ENCODE measurements at regions not wholly inside any gene's neighbourhood (a gene's known extent, or its start where the extent isn't known, plus 50 kb on each side); places are given as distances from the start of the nearest gene placed in this dataset.
"Not testable (repeated sequence)": the region's sequence is repeated elsewhere in the genome, so short reads cannot be mapped to it uniquely, and the experiment has no call there.

DNA sequence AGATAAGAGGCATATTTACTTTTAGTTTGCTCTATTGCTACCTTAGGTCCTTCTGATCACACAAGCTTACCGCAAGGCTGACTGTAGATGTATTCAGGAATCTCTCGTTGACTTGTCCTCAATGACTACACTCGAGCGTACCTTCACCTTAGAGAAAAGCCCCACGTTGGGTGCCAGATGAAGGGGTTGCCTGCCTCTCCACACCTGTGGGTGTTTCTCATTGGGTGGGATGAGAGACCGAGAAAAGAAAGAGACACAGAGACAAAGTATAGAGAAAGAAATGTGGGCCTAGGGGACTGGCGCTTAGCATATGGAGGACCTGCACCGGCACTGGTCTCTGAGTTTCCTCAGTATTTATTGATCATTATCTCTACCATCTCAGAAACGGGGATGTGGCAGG lies 51.8 kb downstream of the ASCL4 start:
- DNase-seq (no peak), ATAC-seq (ENCODE audit: poor library complexity) (no peak)
- intact Hi-C loops (cut with DNase I), result no loop called here

- no peak for ATAC-seq (ENCODE audit: poor library complexity)
- no peak for DNase-seq
- intact Hi-C loops (cut with DNase I), result no loop called here
Observed at GRCh38 chr12:107829271-107829670, 54.8 kb downstream of the ASCL4 start.

- intact Hi-C loops (cut with DNase I), result no loop called here
- DNase-seq (no peak), ATAC-seq (ENCODE audit: poor library complexity) (no peak)
Observed at GRCh38 chr12:107832441-107832840, 57.9 kb downstream of the ASCL4 start.

- DNase-seq (no peak), ATAC-seq (ENCODE audit: poor library complexity) (no peak)
- intact Hi-C loops (cut with DNase I), result no loop called here
Observed at GRCh38 chr12:107840186-107840585, 65.7 kb downstream of the ASCL4 start.

GRCh38 chr12:107843351-107844311 lies 69.1 kb downstream of the ASCL4 start:
- ATAC-seq (ENCODE audit: poor library complexity) (no peak), DNase-seq (peak; percentile 42)
- intact Hi-C loops (cut with DNase I), result no loop called here

DNA sequence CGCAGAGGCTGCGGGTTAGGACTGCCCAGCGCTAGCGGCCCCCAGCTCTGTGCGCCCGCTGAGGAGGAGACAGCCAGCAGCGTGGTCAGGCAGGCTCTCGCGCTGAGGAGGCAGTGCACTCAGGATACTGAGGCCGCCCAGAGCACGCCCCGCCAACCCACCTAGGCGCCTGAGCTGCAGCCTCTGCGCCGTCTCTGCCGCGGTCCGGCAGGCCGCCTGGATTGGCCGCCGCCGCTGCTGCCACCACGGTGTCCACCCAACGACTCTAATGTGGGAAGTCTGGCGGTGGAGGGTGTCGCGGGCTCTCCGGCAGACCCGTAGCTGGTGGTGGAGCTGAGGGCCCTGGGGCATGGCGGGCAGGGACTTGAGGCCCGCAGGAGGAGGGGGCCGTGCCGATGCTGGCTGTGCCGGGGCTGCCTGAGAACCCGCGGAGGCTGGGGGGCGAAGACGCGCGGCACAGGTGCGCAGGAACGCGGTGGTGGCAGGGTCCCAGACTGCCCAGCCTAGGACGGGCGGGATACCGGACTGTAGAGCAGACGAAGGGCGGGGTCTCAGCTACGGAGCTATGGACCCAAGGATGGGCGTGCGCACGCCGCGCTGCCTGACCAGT lies 69.9 kb downstream of the ASCL4 start:
- ATAC-seq (ENCODE audit: poor library complexity), result peak; percentile 36
- intact Hi-C loops (cut with DNase I), result no loop called here
- no peak for DNase-seq

- intact Hi-C loops (cut with DNase I), result no loop called here
- ATAC-seq (ENCODE audit: poor library complexity) (no peak), DNase-seq (no peak)
Observed at GRCh38 chr12:107845226-107845979, 70.9 kb downstream of the ASCL4 start.

- ATAC-seq (ENCODE audit: poor library complexity) (no peak), DNase-seq (no peak)
- intact Hi-C loops (cut with DNase I), result no loop called here
Observed at GRCh38 chr12:107845980-107846659, 71.6 kb downstream of the ASCL4 start.

GRCh38 chr12:107847430-107847829 lies 72.9 kb downstream of the ASCL4 start:
- DNase-seq (no peak), ATAC-seq (ENCODE audit: poor library complexity) (no peak)
- intact Hi-C loops (cut with DNase I), result no loop called here

- ATAC-seq (ENCODE audit: poor library complexity) (no peak), DNase-seq (no peak)
- intact Hi-C loops (cut with DNase I), result no loop called here
Observed at GRCh38 chr12:107847830-107848229, 73.3 kb downstream of the ASCL4 start.

- intact Hi-C loops (cut with DNase I), result no loop called here
- DNase-seq (no peak), ATAC-seq (ENCODE audit: poor library complexity) (no peak)
Observed at GRCh38 chr12:107853479-107853878, 79.0 kb downstream of the ASCL4 start.

DNA sequence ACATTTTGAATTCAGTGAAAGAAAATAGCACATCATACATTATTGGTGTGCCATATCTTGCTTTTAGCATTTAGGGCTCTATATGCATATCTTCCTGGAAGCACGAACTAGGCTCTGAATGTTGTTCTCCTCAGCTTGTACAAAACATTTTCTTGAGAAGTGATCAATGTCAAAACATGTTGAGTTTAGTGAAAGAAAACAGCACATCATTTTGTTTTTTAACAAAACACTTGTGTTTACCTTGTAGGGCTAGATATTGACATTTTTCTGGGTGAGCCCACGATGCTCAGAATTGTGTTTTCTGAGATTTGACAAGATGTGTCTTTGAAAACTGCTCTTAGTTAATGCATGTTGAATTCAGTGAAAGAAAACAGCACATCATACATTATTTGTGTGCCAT lies 81.0 kb downstream of the ASCL4 start:
- DNase-seq, result no peak
- ATAC-seq (ENCODE audit: poor library complexity), result no peak
- intact Hi-C loops (cut with DNase I), result no loop called here

DNA sequence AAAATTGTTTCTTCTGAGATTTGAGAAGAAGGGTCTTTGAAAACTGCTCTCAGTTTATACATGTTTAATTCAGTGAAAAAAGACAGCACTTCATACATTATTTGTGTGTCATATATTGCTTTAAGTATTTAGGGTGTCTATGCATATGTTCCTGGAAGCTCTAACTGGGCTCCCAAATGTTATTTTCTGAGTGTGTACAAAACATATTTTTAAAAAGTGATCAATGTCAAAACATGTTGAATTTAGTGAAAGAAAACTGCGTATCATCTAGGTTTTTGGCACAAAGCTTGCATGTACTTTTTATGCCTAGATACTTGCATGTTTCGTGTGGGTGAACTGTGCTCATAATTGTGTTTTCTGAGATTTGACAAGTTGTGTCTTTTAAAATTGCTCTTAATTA lies 81.6 kb downstream of the ASCL4 start:
- intact Hi-C loops (cut with DNase I), result no loop called here
- ATAC-seq (ENCODE audit: poor library complexity), result no peak

GRCh38 chr12:107857191-107857590 lies 82.7 kb downstream of the ASCL4 start:
- intact Hi-C loops (cut with DNase I), result no loop called here
- ATAC-seq (ENCODE audit: poor library complexity), result no peak
- DNase-seq, result no peak

More for the DNA sequence above, 81.6 kb downstream of the ASCL4 start:
- DNase-seq, result no peak

GRCh38 chr12:107859367-107859766 lies 84.9 kb downstream of the ASCL4 start:
- intact Hi-C loops (cut with DNase I), result no loop called here
- DNase-seq, result no peak
- ATAC-seq (ENCODE audit: poor library complexity), result no peak

DNA sequence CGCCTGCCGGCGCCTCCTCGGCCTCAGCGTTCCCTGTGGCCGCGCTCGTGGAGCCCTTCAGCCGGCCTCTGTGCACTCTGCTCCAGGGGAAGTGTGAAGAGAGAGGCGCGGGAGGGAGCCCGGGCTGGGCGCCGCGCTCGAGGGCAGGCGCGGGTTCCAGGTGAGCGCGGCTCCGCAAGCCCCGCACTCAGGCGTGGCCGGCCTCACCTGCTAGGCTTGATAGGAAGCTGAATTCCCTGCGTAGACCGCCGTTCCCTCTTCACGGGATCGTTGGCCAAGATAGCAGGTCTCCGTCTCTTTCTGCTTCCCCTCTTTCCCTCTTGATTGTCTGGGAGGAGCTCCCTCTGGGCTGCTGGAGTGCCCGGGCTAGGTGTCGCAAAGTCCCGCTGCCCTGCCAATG lies 89.7 kb downstream of the ASCL4 start:
- intact Hi-C loops (cut with DNase I), result no loop called here
- ATAC-seq (ENCODE audit: poor library complexity) (peak; percentile 77), DNase-seq (no peak)

DNA sequence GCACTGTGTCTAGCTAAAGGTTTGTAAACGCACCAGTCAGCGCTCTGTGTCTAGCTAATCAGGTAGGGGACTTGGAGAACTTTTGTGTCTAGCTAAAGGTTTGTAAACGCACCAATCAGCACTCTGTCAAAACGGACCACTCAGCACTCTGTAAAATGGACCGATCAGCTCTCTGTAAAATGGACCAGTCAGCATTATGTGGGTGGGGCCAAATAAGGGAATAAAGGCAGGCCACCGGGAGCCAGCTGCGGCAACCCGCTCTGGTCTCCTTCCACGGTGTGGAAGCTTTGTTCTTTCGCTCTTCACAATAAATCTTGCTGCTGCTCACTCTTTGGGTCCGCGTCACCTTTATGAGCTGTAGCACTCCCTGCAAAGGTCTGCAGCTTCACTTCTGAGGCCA lies 90.2 kb downstream of the ASCL4 start:
- ATAC-seq (ENCODE audit: poor library complexity); intact Hi-C loops (cut with DNase I); DNase-seq: not testable (repeated sequence)

- DNase-seq, result no peak
- intact Hi-C loops (cut with DNase I), result no loop called here
- ATAC-seq (ENCODE audit: poor library complexity), result no peak
Observed at GRCh38 chr12:107873223-107873622, 98.7 kb downstream of the ASCL4 start.

- intact Hi-C loops (cut with DNase I), result no loop called here
- ATAC-seq (ENCODE audit: poor library complexity) (no peak), DNase-seq (no peak)
Observed at GRCh38 chr12:107875786-107876185, 101.3 kb downstream of the ASCL4 start.
